ENCODE measurements at regions not wholly inside any gene's neighbourhood (a gene's known extent, or its start where the extent isn't known, plus 50 kb on each side); places are given as distances from the start of the nearest gene placed in this dataset.
"Not testable (repeated sequence)": the region's sequence is repeated elsewhere in the genome, so short reads cannot be mapped to it uniquely, and the experiment has no call there.

GRCh38 chr3:197365586-197365985 lies 67.2 kb upstream of the DLG1 start:
- DNase-seq, result no peak
- WGBS, 2 donors, result 89 to 92% methylated on average over 4 of the region's 4 CpGs
- no peak overlapping the region for H3K4me3 ChIP-seq (replicated peaks in 1 of 3)
- no peaks in the 10 kb centered on the region for H3K9me3 ChIP-seq
- intact Hi-C loops (cut with DNase I), result no loop called here
- peaks cover 26 to 41% of the 10 kb centered on the region in 2 donors for H3K4me1 ChIP-seq
- no peak for TF ChIP-seq POLR2A (IDR thresholded peaks at IDR 0.05)
- no peak for TF ChIP-seq CTCF (IDR thresholded peaks at IDR 0.05)
- H3K27ac ChIP-seq, result no peak overlapping the region
- no peaks in the 10 kb centered on the region for H3K27me3 ChIP-seq
- H3K36me3 ChIP-seq, result no peaks in the 10 kb centered on the region

- Histone ChIP-seq H3K36me3 (no peaks in the 10 kb centered on the region), H3K27ac (peak overlapping the region in 1 of 3 donors; percentile 27), H3K27me3 (no peaks in the 10 kb centered on the region), H3K9me3 (no peaks in the 10 kb centered on the region), H3K4me3 (replicated peaks in 1 of 3) (no peak overlapping the region), H3K4me1 (peaks cover 19 to 32% of the 10 kb centered on the region in 2 donors)
- WGBS, 2 donors, result 56 to 73% methylated on average over 9 of the region's 9 CpGs
- TF ChIP-seq CTCF (IDR thresholded peaks at IDR 0.05) (no peak), POLR2A (IDR thresholded peaks at IDR 0.05) (no peak)
- peak; percentile 56 to 58 for DNase-seq
- intact Hi-C loops (cut with DNase I), result no loop called here
Observed at GRCh38 chr3:197364410-197365071, 66.1 kb upstream of the DLG1 start.

- DNase-seq, result no peak
- no peak overlapping the region for H3K4me3 ChIP-seq (replicated peaks in 1 of 3)
- H3K27me3 ChIP-seq, result no peaks in the 10 kb centered on the region
- TF ChIP-seq POLR2A (IDR thresholded peaks at IDR 0.05), result no peak
- TF ChIP-seq CTCF (IDR thresholded peaks at IDR 0.05), result no peak
- no peak overlapping the region for H3K27ac ChIP-seq
- H3K4me1 ChIP-seq, result peaks cover 19 to 31% of the 10 kb centered on the region in 2 donors
- WGBS, 2 donors, result 85 to 86% methylated on average over 14 of the region's 14 CpGs
- H3K9me3 ChIP-seq, result no peaks in the 10 kb centered on the region
- intact Hi-C loops (cut with DNase I), result no loop called here
- no peaks in the 10 kb centered on the region for H3K36me3 ChIP-seq
Observed at GRCh38 chr3:197363553-197364409, 65.4 kb upstream of the DLG1 start.

GRCh38 chr3:197362081-197362480 lies 63.7 kb upstream of the DLG1 start:
- Histone ChIP-seq H3K27ac (no peak overlapping the region), H3K27me3 (no peaks in the 10 kb centered on the region), H3K4me3 (replicated peaks in 1 of 3) (no peak overlapping the region), H3K36me3 (no peaks in the 10 kb centered on the region), H3K4me1 (peaks cover 9 to 24% of the 10 kb centered on the region in 2 donors), H3K9me3 (no peaks in the 10 kb centered on the region)
- DNase-seq, result no peak
- WGBS, 2 donors, result 80 to 87% methylated on average over 2 of the region's 2 CpGs
- TF ChIP-seq CTCF (IDR thresholded peaks at IDR 0.05) (no peak), POLR2A (IDR thresholded peaks at IDR 0.05) (no peak)
- intact Hi-C loops (cut with DNase I), result no loop called here

- not testable (repeated sequence) for H3K27me3 ChIP-seq
Observed at GRCh38 chr3:197360095-197360494, 61.7 kb upstream of the DLG1 start.

GRCh38 chr3:197359476-197359875 lies 61.1 kb upstream of the DLG1 start:
- 96 to 100% methylated on average over 3 of the region's 3 CpGs for WGBS, 2 donors
- H3K27me3 ChIP-seq; H3K27ac ChIP-seq; H3K4me3 ChIP-seq (replicated peaks in 1 of 3); H3K9me3 ChIP-seq; H3K36me3 ChIP-seq; DNase-seq; intact Hi-C loops (cut with DNase I): not testable (repeated sequence)
- peaks cover 16 to 27% of the 10 kb centered on the region in 2 donors for H3K4me1 ChIP-seq

More at GRCh38 chr3:197360095-197360494, 61.7 kb upstream of the DLG1 start:
- peaks cover 9 to 27% of the 10 kb centered on the region in 2 donors for H3K4me1 ChIP-seq
- H3K36me3 ChIP-seq; H3K9me3 ChIP-seq; H3K4me3 ChIP-seq (replicated peaks in 1 of 3); DNase-seq; H3K27ac ChIP-seq; intact Hi-C loops (cut with DNase I): not testable (repeated sequence)
- WGBS, 2 donors, result 93 to 94% methylated on average over 3 of the region's 3 CpGs
